ENCODE measurements at regions not wholly inside any gene's neighbourhood (a gene's known extent, or its start where the extent isn't known, plus 50 kb on each side); places are given as distances from the start of the nearest gene placed in this dataset.

GRCh38 chr6:131390322-131390721 lies 182.7 kb upstream of the ARG1 start:
- Histone ChIP-seq H3K9me2 (ENCODE audit: insufficient read depth) (no peaks in the 10 kb centered on the region), H3K27ac (ENCODE audit: low read depth) (no peak overlapping the region), H3K36me3 (ENCODE audit: insufficient read depth) (no peaks in the 10 kb centered on the region), H3F3A (replicated peaks; ENCODE audit: low read depth) (no peaks in the 10 kb centered on the region), H3K4me2 (no peak overlapping the region), H3K27me3 (ENCODE audit: insufficient read depth) (no peaks in the 10 kb centered on the region), H3K79me2 (replicated peaks; ENCODE audit: insufficient read depth) (no peaks in the 10 kb centered on the region), H3K4me3 (no peak overlapping the region), H4K20me1 (replicated peaks; ENCODE audit: insufficient read depth) (no peaks in the 10 kb centered on the region), H2AFZ (peak overlapping the region; percentile 67; the same call in 1 of the 2 replicates), H3K4me1 (ENCODE audit: insufficient read depth) (0 out of 2 replicates have a peak, but pooled peaks cover 3% of the 10 kb centered on the region)
- Mint-ChIP-seq H3K4me3 (no peak overlapping the region), H3K27me3 (ENCODE audit: insufficient read depth, low read depth, poor library complexity) (peaks cover 2% of the 10 kb centered on the region), H3K9me3 (peaks cover 10% of the 10 kb centered on the region), H3K36me3 (ENCODE audit: low read depth) (peaks cover 6% of the 10 kb centered on the region; the same call in 2 of the 3 replicates), H3K27ac (no peak overlapping the region), H3K4me1 (no peaks in the 10 kb centered on the region; the same call in 1 of the 3 replicates)
- DNase-seq (ENCODE audit: low spot score) (no peak), ATAC-seq (no peak)
- TF ChIP-seq EZH2phosphoT487 (IDR thresholded peaks at IDR 0.05; ENCODE audit: unreplicated experiment): no peak

GRCh38 chr6:131391116-131391515 lies 181.9 kb upstream of the ARG1 start:
- Histone ChIP-seq H3K36me3 (ENCODE audit: insufficient read depth) (no peaks in the 10 kb centered on the region), H3K27ac (ENCODE audit: low read depth) (no peak overlapping the region), H3K27me3 (ENCODE audit: insufficient read depth) (no peaks in the 10 kb centered on the region), H4K20me1 (replicated peaks; ENCODE audit: insufficient read depth) (no peaks in the 10 kb centered on the region), H3K79me2 (replicated peaks; ENCODE audit: insufficient read depth) (no peaks in the 10 kb centered on the region), H3K4me3 (no peak overlapping the region), H3K4me2 (no peak overlapping the region), H3F3A (replicated peaks; ENCODE audit: low read depth) (no peaks in the 10 kb centered on the region), H3K4me1 (ENCODE audit: insufficient read depth) (no peaks in the 10 kb centered on the region), H2AFZ (peak overlapping the region; percentile 67; the same call in 1 of the 2 replicates), H3K9me2 (ENCODE audit: insufficient read depth) (no peaks in the 10 kb centered on the region)
- H3K27ac Mint-ChIP-seq: no peak overlapping the region
- ATAC-seq (no peak), DNase-seq (ENCODE audit: low spot score) (no peak)
- H3K9me3 Mint-ChIP-seq: peaks cover 6% of the 10 kb centered on the region
- TF ChIP-seq POLR2AphosphoS5 (IDR thresholded peaks at IDR 0.05; ENCODE audit: low read depth) (no peak), REST (IDR thresholded peaks at IDR 0.05; ENCODE audit: unreplicated experiment) (no peak), ZNF114 (CRISPR knock-in tag; IDR thresholded peaks at IDR 0.05) (no peak), NANOG (IDR thresholded peaks at IDR 0.05; ENCODE audit: borderline replicate concordance) (no peak), EZH2phosphoT487 (IDR thresholded peaks at IDR 0.05; ENCODE audit: unreplicated experiment) (no peak), ZNF331 (CRISPR knock-in tag; IDR thresholded peaks at IDR 0.05; ENCODE audit: low read depth) (no peak)
- peaks cover 2% of the 10 kb centered on the region for H3K27me3 Mint-ChIP-seq (ENCODE audit: insufficient read depth, low read depth, poor library complexity)
- H3K4me1 Mint-ChIP-seq: no peaks in the 10 kb centered on the region; the same call in 1 of the 3 replicates
- H3K4me3 Mint-ChIP-seq: no peak overlapping the region
- peaks cover 2% of the 10 kb centered on the region; the same call in 2 of the 3 replicates for H3K36me3 Mint-ChIP-seq (ENCODE audit: low read depth)

- Mint-ChIP-seq H3K36me3 (ENCODE audit: low read depth) (no peaks in the 10 kb centered on the region), H3K27me3 (ENCODE audit: insufficient read depth, low read depth, poor library complexity) (no peaks in the 10 kb centered on the region)
- no peak for ATAC-seq
- TF ChIP-seq POLR2AphosphoS5 (IDR thresholded peaks at IDR 0.05; ENCODE audit: low read depth) (no peak), ZNF462 (CRISPR knock-in tag; IDR thresholded peaks at IDR 0.05) (no peak)
Observed at GRCh38 chr6:131393433-131393832, 179.6 kb upstream of the ARG1 start.

More at GRCh38 chr6:131393433-131393832, 179.6 kb upstream of the ARG1 start:
- Histone ChIP-seq H3K4me1 (ENCODE audit: insufficient read depth) (no peaks in the 10 kb centered on the region), H3F3A (replicated peaks; ENCODE audit: low read depth) (no peaks in the 10 kb centered on the region), H3K9me2 (ENCODE audit: insufficient read depth) (no peaks in the 10 kb centered on the region), H3K4me3 (no peak overlapping the region), H3K27ac (ENCODE audit: low read depth) (no peak overlapping the region), H3K27me3 (ENCODE audit: insufficient read depth) (no peaks in the 10 kb centered on the region), H3K36me3 (ENCODE audit: insufficient read depth) (no peaks in the 10 kb centered on the region), H3K79me2 (replicated peaks; ENCODE audit: insufficient read depth) (no peaks in the 10 kb centered on the region), H2AFZ (no peak overlapping the region), H4K20me1 (replicated peaks; ENCODE audit: insufficient read depth) (no peaks in the 10 kb centered on the region), H3K4me2 (no peak overlapping the region)
- DNase-seq (ENCODE audit: low spot score): no peak
- H3K4me1 Mint-ChIP-seq: no peaks in the 10 kb centered on the region; the same call in 1 of the 3 replicates
- H3K9me3 Mint-ChIP-seq: peaks cover 6% of the 10 kb centered on the region; the same call in 2 of the 3 replicates
- H3K27ac Mint-ChIP-seq: no peak overlapping the region
- H3K4me3 Mint-ChIP-seq: no peak overlapping the region

Data from GM23338 (cell line).